Keratinocyte (primary cell): ENCODE measurements at regions not wholly inside any gene's neighbourhood (a gene's known extent, or its start where the extent isn't known, plus 50 kb on each side); places are given as distances from the start of the nearest gene placed in this dataset.

Source experiments
- DNase-seq: peaks from one replicate; pipeline ENCODE4 v3.0.0-alpha.2; 2011; ENCODE audit warnings: low read depth, missing footprints, low spot score
- FAIRE-seq: peaks from 2 replicates; lab custom pipeline; 2011; peaks lifted over from hg19 to GRCh38; lab: Jason Lieb, UNC
- H2AFZ ChIP-seq: 2 replicates; pipeline ENCODE4 v1.6.0; 2012; ENCODE audit warnings: low read length, control low read depth, inconsistent platforms; ENCODE audit not compliant: control insufficient read depth
- H3K27ac ChIP-seq: 2 replicates; pipeline ENCODE4 v1.5.1; 2011; ENCODE audit warnings: low read length; ENCODE audit not compliant: control insufficient read depth, insufficient read depth
- H3K27me3 ChIP-seq: 3 replicates; pipeline ENCODE4 v1.6.0; 2011; ENCODE audit warnings: low read length; ENCODE audit not compliant: control insufficient read depth, insufficient read depth; ENCODE audit errors: extremely low read depth
- H3K36me3 ChIP-seq, 2 experiments: 2 replicates in 1 of 2; 3 replicates in 1 of 2; pipeline ENCODE4 v1.5.1; 2011; ENCODE audit warnings: low read length in 2 of 2, mild to moderate bottlenecking in 1 of 2; ENCODE audit not compliant: control insufficient read depth in 2 of 2, insufficient read depth in 2 of 2; ENCODE audit errors: extremely low read depth in 1 of 2
- H3K4me1 ChIP-seq: 3 replicates; pipeline ENCODE4 v1.5.1; 2011; ENCODE audit warnings: low read length; ENCODE audit not compliant: control insufficient read depth, insufficient read depth; ENCODE audit errors: extremely low read depth
- H3K4me2 ChIP-seq: 3 replicates; pipeline ENCODE4 v1.6.0; 2011; ENCODE audit warnings: low read depth, low read length; ENCODE audit not compliant: control insufficient read depth, insufficient read depth; ENCODE audit errors: extremely low read depth
- H3K4me3 ChIP-seq, 3 experiments: fragments of 200-600 bp in 1 of 3; sonication (generic) in 1 of 3; 2 replicates in 2 of 3; 3 replicates in 1 of 3; pipeline ENCODE4 v1.5.1; 2011 to 2016; ENCODE audit warnings: low read length in 3 of 3, mild to moderate bottlenecking in 3 of 3, control low read depth in 2 of 3, inconsistent platforms in 1 of 3, low read depth in 1 of 3, mixed read lengths in 1 of 3, mixed run types in 1 of 3, moderate library complexity in 1 of 3; ENCODE audit not compliant: control insufficient read depth in 2 of 3, insufficient read depth in 2 of 3; ENCODE audit errors: extremely low read depth in 1 of 3
- H3K79me2 ChIP-seq: 2 replicates; pipeline ENCODE4 v1.6.0; 2012; ENCODE audit warnings: low read length; ENCODE audit not compliant: control insufficient read depth, insufficient read depth
- H3K9ac ChIP-seq: 3 replicates; pipeline ENCODE4 v1.6.0; 2011; ENCODE audit warnings: low read length; ENCODE audit not compliant: control insufficient read depth, insufficient read depth; ENCODE audit errors: extremely low read depth
- H3K9me1 ChIP-seq: 3 replicates; pipeline ENCODE4 v1.6.0; 2011; ENCODE audit warnings: low read length; ENCODE audit not compliant: control insufficient read depth, insufficient read depth; ENCODE audit errors: extremely low read depth
- H3K9me3 ChIP-seq: 2 replicates; pipeline ENCODE4 v1.5.1; 2012; ENCODE audit warnings: low read depth, low read length; ENCODE audit not compliant: control insufficient read depth
- H4K20me1 ChIP-seq: 3 replicates; pipeline ENCODE4 v1.6.0; 2011; ENCODE audit warnings: low read length; ENCODE audit not compliant: control insufficient read depth, insufficient read depth; ENCODE audit errors: extremely low read depth
- EZH2 ChIP-seq: IDR thresholded peaks from one replicate; pipeline ENCODE4 v1.6.1; 2012; ENCODE audit warnings: inconsistent platforms, mild to moderate bottlenecking, low read length, moderate library complexity
- dilution Hi-C: fragments of 300-500 bp; cut with MboI; formaldehyde crosslinking; loops from one replicate; pipeline ENCODE4 v1.7.0; 2020; ENCODE audit warnings: low sequenced_read_pairs; ENCODE audit not compliant: extremely low pct_ligation_motif_present
- TF ChIP-seq, protein P1 (sequence below), 3 experiments: IDR thresholded peaks in 1 of 3; conservative IDR thresholded peaks in 1 of 3; optimal IDR thresholded peaks in 1 of 3; 2 replicates in 2 of 3; 3 replicates in 1 of 3; pipeline versions ENCODE3 to v1.5.1; 2011; ENCODE audit warnings: low read length in 3 of 3, mild to moderate bottlenecking in 3 of 3, moderate library complexity in 2 of 3, control low read depth in 1 of 3, inconsistent platforms in 1 of 3; ENCODE audit not compliant: insufficient read depth in 2 of 3; ENCODE audit errors: extremely low read depth in 1 of 3

DNA sequence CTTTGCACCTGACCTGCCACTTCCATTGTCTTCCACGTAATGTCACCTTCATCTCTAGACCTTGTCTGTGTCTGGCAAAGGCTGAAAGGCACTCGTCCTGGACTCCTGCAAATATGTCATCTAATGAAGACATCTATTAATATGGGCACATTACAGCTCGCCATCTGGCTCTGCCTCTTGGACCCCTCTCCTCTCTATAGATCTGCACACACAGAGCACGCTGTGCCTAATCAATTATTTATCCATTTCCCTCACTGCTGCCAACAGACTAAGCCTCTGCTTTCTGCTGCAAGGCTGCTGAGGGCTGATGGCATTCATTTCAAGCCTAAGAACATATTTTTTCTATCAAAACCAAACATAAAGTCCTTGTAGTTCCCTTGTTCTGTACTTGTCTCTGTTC lies 573.0 kb downstream of the TUSC7 start:
- Histone ChIP-seq H3K27me3 (no peaks in the 10 kb centered on the region), H4K20me1 (no peaks in the 10 kb centered on the region), H3K4me1 (no peaks in the 10 kb centered on the region), H3K4me3 (no peak overlapping the region), H2AFZ (no peak overlapping the region), H3K9me3 (no peaks in the 10 kb centered on the region), H3K36me3 (no peaks in the 10 kb centered on the region), H3K9ac (no peak overlapping the region), H3K4me2 (no peak overlapping the region), H3K9me1 (no peaks in the 10 kb centered on the region), H3K27ac (no peak overlapping the region), H3K79me2 (no peaks in the 10 kb centered on the region)
- dilution Hi-C loops, result no loop called here
- FAIRE-seq, result no peak
- TF ChIP-seq, protein P1, sequence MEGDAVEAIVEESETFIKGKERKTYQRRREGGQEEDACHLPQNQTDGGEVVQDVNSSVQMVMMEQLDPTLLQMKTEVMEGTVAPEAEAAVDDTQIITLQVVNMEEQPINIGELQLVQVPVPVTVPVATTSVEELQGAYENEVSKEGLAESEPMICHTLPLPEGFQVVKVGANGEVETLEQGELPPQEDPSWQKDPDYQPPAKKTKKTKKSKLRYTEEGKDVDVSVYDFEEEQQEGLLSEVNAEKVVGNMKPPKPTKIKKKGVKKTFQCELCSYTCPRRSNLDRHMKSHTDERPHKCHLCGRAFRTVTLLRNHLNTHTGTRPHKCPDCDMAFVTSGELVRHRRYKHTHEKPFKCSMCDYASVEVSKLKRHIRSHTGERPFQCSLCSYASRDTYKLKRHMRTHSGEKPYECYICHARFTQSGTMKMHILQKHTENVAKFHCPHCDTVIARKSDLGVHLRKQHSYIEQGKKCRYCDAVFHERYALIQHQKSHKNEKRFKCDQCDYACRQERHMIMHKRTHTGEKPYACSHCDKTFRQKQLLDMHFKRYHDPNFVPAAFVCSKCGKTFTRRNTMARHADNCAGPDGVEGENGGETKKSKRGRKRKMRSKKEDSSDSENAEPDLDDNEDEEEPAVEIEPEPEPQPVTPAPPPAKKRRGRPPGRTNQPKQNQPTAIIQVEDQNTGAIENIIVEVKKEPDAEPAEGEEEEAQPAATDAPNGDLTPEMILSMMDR (optimal IDR thresholded peaks at IDR 0.05 in 1 of 3, IDR thresholded peaks at IDR 0.05 in 1 of 3, conservative IDR thresholded peaks at IDR 0.05 in 1 of 3; ENCODE audit: extremely low read depth in 1 of 3, insufficient read depth in 2 of 3, low read length in 3 of 3), result no peak
- no peak for TF ChIP-seq EZH2
- no peak for DNase-seq

DNA sequence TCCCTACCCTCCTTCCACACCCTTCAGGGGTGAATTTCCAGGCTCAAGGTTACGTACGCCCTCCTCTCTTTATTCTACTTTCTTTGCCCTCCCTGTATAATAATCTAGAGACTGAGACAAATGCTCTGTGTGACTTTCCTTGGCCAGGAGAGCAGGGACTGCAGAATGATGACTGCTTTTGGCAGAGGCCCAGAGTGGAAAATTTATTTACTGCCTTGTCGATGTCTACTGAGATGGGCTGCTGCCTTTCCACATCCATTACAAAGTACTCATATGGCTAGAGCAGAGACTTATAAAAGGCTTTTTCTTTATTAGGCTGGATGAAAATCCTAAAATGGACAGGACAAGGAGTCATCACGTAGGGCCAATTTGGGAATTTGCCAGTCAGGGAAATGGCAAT lies 576.2 kb downstream of the TUSC7 start:
- H4K20me1 ChIP-seq, result no peaks in the 10 kb centered on the region
- H3K36me3 ChIP-seq, result no peaks in the 10 kb centered on the region
- no peak overlapping the region for H3K9ac ChIP-seq
- H3K9me1 ChIP-seq, result no peaks in the 10 kb centered on the region
- dilution Hi-C loops, result no loop called here
- H3K4me3 ChIP-seq, result no peak overlapping the region
- H3K27ac ChIP-seq, result no peak overlapping the region
- H3K27me3 ChIP-seq, result no peaks in the 10 kb centered on the region
- FAIRE-seq (no peak), DNase-seq (no peak)
- no peaks in the 10 kb centered on the region for H3K79me2 ChIP-seq
- H3K4me2 ChIP-seq, result no peak overlapping the region
- TF ChIP-seq, protein P1 (optimal IDR thresholded peaks at IDR 0.05 in 1 of 3, IDR thresholded peaks at IDR 0.05 in 1 of 3, conservative IDR thresholded peaks at IDR 0.05 in 1 of 3; ENCODE audit: extremely low read depth in 1 of 3, insufficient read depth in 2 of 3, low read length in 3 of 3), result no peak
- TF ChIP-seq EZH2, result no peak
- no peaks in the 10 kb centered on the region for H3K9me3 ChIP-seq
- no peak overlapping the region for H2AFZ ChIP-seq
- no peaks in the 10 kb centered on the region for H3K4me1 ChIP-seq
